ENCODE measurements at regions not wholly inside any gene's neighbourhood (a gene's known extent, or its start where the extent isn't known, plus 50 kb on each side); places are given as distances from the start of the nearest gene placed in this dataset.

GRCh38 chr1:98179151-98179773 is 258.4 kb upstream of the DPYD start:
- H3K79me2 ChIP-seq (ENCODE audit: insufficient read depth) = no peaks in the 10 kb centered on the region
- no peaks in the 10 kb centered on the region for H3F3A ChIP-seq (replicated peaks; ENCODE audit: insufficient read depth)
- no peak overlapping the region for H3K4me3 ChIP-seq (ENCODE audit: low read depth in 2 of 2, low read length in 1 of 2)
- 83% methylated on average over 4 of the region's 4 CpGs for WGBS (ENCODE audit: low lambda C conversion rate)
- CTCF ChIA-PET = interaction anchor here (0.7 to 1.6 kb wide), 2 partner anchors 12 to 289 kb away, joined by 3 to 4 read pairs; no protein-coding TSS in a partner anchor
- no peak overlapping the region for H3K9ac ChIP-seq
- H3K27me3 ChIP-seq (ENCODE audit: insufficient read depth) = no peaks in the 10 kb centered on the region
- no peaks in the 10 kb centered on the region for H3K9me2 ChIP-seq
- DNase-seq = no peak
- POLR2A ChIA-PET = no interaction called here
- no peak for TF ChIP-seq NFIC (IDR thresholded peaks at IDR 0.05; ENCODE audit: borderline replicate concordance)
- no peak for TF ChIP-seq RCOR1 (IDR thresholded peaks at IDR 0.05; ENCODE audit: low read length)
- no peak for TF ChIP-seq GATA2 (CRISPR knock-in tag; IDR thresholded peaks at IDR 0.05)
- TF ChIP-seq, protein P1, sequence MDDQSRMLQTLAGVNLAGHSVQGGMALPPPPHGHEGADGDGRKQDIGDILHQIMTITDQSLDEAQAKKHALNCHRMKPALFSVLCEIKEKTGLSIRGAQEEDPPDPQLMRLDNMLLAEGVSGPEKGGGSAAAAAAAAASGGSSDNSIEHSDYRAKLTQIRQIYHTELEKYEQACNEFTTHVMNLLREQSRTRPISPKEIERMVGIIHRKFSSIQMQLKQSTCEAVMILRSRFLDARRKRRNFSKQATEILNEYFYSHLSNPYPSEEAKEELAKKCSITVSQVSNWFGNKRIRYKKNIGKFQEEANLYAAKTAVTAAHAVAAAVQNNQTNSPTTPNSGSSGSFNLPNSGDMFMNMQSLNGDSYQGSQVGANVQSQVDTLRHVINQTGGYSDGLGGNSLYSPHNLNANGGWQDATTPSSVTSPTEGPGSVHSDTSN (IDR thresholded peaks at IDR 0.05) = no peak
- no peak for TF ChIP-seq USF2 (IDR thresholded peaks at IDR 0.05; ENCODE audit: borderline replicate concordance, low read depth, low read length)
- no peak for TF ChIP-seq RXRA (IDR thresholded peaks at IDR 0.05; ENCODE audit: borderline replicate concordance, low read depth)
- TF ChIP-seq TCF12 (IDR thresholded peaks at IDR 0.05) = no peak
- TF ChIP-seq SMC3 (IDR thresholded peaks at IDR 0.05; ENCODE audit: low read depth, low read length) = no peak
- no peak for TF ChIP-seq JUND (IDR thresholded peaks at IDR 0.05)
- TF ChIP-seq SIN3A (IDR thresholded peaks at IDR 0.05; ENCODE audit: borderline replicate concordance, low read depth, low read length) = no peak
- no peak for TF ChIP-seq IRF3 (IDR thresholded peaks at IDR 0.05; ENCODE audit: low read depth, low read length)
- no peak for TF ChIP-seq TAF1 (IDR thresholded peaks at IDR 0.05; ENCODE audit: borderline replicate concordance, low read depth, low read length)
- TF ChIP-seq USF1 (IDR thresholded peaks at IDR 0.05; ENCODE audit: borderline replicate concordance, low read depth) = no peak
- no peak for TF ChIP-seq CHD2 (IDR thresholded peaks at IDR 0.05; ENCODE audit: low read length, partially characterized antibody)
- no peak for TF ChIP-seq ZBTB33 (IDR thresholded peaks at IDR 0.05; ENCODE audit: borderline replicate concordance, low read depth)
- TF ChIP-seq EP300 (IDR thresholded peaks at IDR 0.05; ENCODE audit: borderline replicate concordance in 1 of 2, low read depth in 1 of 2, low read length in 1 of 2) = no peak
- no peak for TF ChIP-seq RFX5 (IDR thresholded peaks at IDR 0.05; ENCODE audit: low read length)
- TF ChIP-seq, protein P2, sequence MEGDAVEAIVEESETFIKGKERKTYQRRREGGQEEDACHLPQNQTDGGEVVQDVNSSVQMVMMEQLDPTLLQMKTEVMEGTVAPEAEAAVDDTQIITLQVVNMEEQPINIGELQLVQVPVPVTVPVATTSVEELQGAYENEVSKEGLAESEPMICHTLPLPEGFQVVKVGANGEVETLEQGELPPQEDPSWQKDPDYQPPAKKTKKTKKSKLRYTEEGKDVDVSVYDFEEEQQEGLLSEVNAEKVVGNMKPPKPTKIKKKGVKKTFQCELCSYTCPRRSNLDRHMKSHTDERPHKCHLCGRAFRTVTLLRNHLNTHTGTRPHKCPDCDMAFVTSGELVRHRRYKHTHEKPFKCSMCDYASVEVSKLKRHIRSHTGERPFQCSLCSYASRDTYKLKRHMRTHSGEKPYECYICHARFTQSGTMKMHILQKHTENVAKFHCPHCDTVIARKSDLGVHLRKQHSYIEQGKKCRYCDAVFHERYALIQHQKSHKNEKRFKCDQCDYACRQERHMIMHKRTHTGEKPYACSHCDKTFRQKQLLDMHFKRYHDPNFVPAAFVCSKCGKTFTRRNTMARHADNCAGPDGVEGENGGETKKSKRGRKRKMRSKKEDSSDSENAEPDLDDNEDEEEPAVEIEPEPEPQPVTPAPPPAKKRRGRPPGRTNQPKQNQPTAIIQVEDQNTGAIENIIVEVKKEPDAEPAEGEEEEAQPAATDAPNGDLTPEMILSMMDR (IDR thresholded peaks at IDR 0.05) = no peak
- TF ChIP-seq NRF1 (IDR thresholded peaks at IDR 0.05; ENCODE audit: low read depth, low read length) = no peak
- TF ChIP-seq TEAD4 (IDR thresholded peaks at IDR 0.05; ENCODE audit: borderline replicate concordance, insufficient read depth) = no peak
- no peaks in the 10 kb centered on the region for H3K9me3 ChIP-seq
- H3K27ac ChIP-seq (ENCODE audit: low read depth in 2 of 2, low read length in 1 of 2) = no peak overlapping the region
- H3K4me2 ChIP-seq = no peak overlapping the region
- H3K4me1 ChIP-seq (ENCODE audit: control insufficient read depth in 1 of 2, insufficient read depth in 2 of 2, low read depth in 1 of 2, low read length in 1 of 2) = no peaks in the 10 kb centered on the region; a peak in 1 of 4 replicates
- H2AFZ ChIP-seq (ENCODE audit: low read depth) = no peak overlapping the region
- no peaks in the 10 kb centered on the region for H3K36me3 ChIP-seq (replicated peaks in 1 of 2; ENCODE audit: control insufficient read depth in 1 of 2, insufficient read depth in 2 of 2, low read length in 1 of 2)
- H4K20me1 ChIP-seq (ENCODE audit: insufficient read depth) = no peaks in the 10 kb centered on the region
